Gastrocnemius medialis (tissue), 4 donors: ENCODE measurements at regions not wholly inside any gene's neighbourhood (a gene's known extent, or its start where the extent isn't known, plus 50 kb on each side); places are given as distances from the start of the nearest gene placed in this dataset.

Experiments
- ATAC-seq, 2 donors: fragments of 150-250 bp; one replicate each; pipeline ENCODE4 v1.9.1; 2016
- DNase-seq, 2 donors: peaks; one replicate each; pipeline ENCODE4 v3.0.0-alpha.2; 2019
- H3K27ac ChIP-seq, 4 donors: fragments of 200-600 bp; sonication (generic); 1 replicate in 1 of 4; 2 replicates in 3 of 4; pipeline ENCODE4 v1.5.1; 2016 to 2018; ENCODE audit warnings: mild to moderate bottlenecking in 2 of 4, moderate library complexity in 1 of 4
- H3K27me3 ChIP-seq, 3 donors: fragments of 200-600 bp; sonication (generic) in 2 of 3; 1 replicate in 1 of 3; 2 replicates in 2 of 3; pipeline versions ENCODE4 v1.5.1 to v1.6.0; 2016 to 2019; ENCODE audit warnings: mild to moderate bottlenecking in 1 of 3, moderate library complexity in 1 of 3
- H3K36me3 ChIP-seq, 2 donors: fragments of 200-600 bp; sonication (generic) in 1 of 2; one replicate each; pipeline ENCODE4 v1.5.1; 2017 to 2018
- H3K4me1 ChIP-seq, 2 donors: fragments of 200-600 bp; sonication (generic) in 1 of 2; one replicate each; pipeline ENCODE4 v1.5.1; 2016 to 2017; ENCODE audit warnings: mild to moderate bottlenecking in 2 of 2
- H3K4me3 ChIP-seq, 4 donors: fragments of 200-600 bp; sonication (generic) in 3 of 4; 1 replicate in 1 of 4; 2 replicates in 3 of 4; pipeline ENCODE4 v1.5.1; 2016 to 2019; ENCODE audit warnings: mild to moderate bottlenecking in 2 of 4
- H3K9me3 ChIP-seq, 3 donors: fragments of 200-600 bp; sonication (generic) in 2 of 3; 1 replicate in 1 of 3; 2 replicates in 2 of 3; pipeline ENCODE4 v1.5.1; 2016 to 2019
- POLR2A ChIP-seq, 2 donors: fragments of 450-650 bp; IDR thresholded peaks; one replicate each; pipeline ENCODE4 v1.6.1; 2017; ENCODE audit warnings: antibody characterized with exemption in 2 of 2, mild to moderate bottlenecking in 2 of 2, moderate library complexity in 2 of 2
- in situ Hi-C, 4 donors: fragments of 200-750 bp; cut with MboI; loops; one replicate each; pipeline versions ENCODE4 v1.15.0 to v1.8.0; 2017; ENCODE audit warnings: low sequenced_read_pairs in 4 of 4
- intact Hi-C: fragments of 100-400 bp; cut with DNase I; formaldehyde crosslinking; loops from one replicate; pipeline ENCODE4 v1.15.1; 2023; ENCODE audit warnings: low total_unique reads
- TF ChIP-seq, protein P1 (sequence below), 5 experiments: fragments of 450-650 bp in 3 of 5; fragments of 200-600 bp in 2 of 5; sonication (generic) in 2 of 5; IDR thresholded peaks in 4 of 5; conservative IDR thresholded peaks in 1 of 5; 1 replicate in 4 of 5; 2 replicates in 1 of 5; pipeline ENCODE4 v1.5.1; 2016 to 2019; ENCODE audit warnings: antibody characterized with exemption in 5 of 5, mild to moderate bottlenecking in 3 of 5, moderate library complexity in 3 of 5

DNA sequence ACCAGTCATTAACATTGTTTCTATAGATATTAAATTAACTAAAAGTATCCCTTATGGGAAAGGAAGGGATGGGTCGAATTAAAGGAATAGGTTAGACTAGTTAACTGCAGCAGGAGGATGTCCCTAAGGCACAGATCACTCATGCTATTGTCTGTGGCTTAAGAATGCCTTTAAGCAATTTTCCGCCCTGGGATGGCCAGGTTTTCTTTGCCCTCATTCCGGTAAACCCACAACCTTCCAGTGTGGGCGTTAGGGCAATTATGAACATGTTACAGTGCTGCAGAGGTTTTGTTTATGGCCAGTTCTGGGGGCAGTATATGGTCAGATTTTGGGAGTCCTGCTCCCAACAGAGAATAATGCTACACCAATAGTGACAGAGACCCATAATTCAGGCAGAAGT, 139.3 kb upstream of the CDK13 start:
- no peaks in the 10 kb centered on the region for H3K36me3 ChIP-seq
- no peak for TF ChIP-seq POLR2A (IDR thresholded peaks at IDR 0.05)
- TF ChIP-seq, protein P1, sequence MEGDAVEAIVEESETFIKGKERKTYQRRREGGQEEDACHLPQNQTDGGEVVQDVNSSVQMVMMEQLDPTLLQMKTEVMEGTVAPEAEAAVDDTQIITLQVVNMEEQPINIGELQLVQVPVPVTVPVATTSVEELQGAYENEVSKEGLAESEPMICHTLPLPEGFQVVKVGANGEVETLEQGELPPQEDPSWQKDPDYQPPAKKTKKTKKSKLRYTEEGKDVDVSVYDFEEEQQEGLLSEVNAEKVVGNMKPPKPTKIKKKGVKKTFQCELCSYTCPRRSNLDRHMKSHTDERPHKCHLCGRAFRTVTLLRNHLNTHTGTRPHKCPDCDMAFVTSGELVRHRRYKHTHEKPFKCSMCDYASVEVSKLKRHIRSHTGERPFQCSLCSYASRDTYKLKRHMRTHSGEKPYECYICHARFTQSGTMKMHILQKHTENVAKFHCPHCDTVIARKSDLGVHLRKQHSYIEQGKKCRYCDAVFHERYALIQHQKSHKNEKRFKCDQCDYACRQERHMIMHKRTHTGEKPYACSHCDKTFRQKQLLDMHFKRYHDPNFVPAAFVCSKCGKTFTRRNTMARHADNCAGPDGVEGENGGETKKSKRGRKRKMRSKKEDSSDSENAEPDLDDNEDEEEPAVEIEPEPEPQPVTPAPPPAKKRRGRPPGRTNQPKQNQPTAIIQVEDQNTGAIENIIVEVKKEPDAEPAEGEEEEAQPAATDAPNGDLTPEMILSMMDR (IDR thresholded peaks at IDR 0.05 in 4 of 5, conservative IDR thresholded peaks at IDR 0.05 in 1 of 5): no peak
- no peaks in the 10 kb centered on the region for H3K9me3 ChIP-seq
- no peak for ATAC-seq
- H3K27me3 ChIP-seq: no peaks in the 10 kb centered on the region
- H3K4me3 ChIP-seq: no peak overlapping the region
- DNase-seq: no peak
- in situ Hi-C loops (no loop called here), intact Hi-C loops (no loop called here)
- no peaks in the 10 kb centered on the region for H3K4me1 ChIP-seq
- H3K27ac ChIP-seq: no peak overlapping the region

DNA sequence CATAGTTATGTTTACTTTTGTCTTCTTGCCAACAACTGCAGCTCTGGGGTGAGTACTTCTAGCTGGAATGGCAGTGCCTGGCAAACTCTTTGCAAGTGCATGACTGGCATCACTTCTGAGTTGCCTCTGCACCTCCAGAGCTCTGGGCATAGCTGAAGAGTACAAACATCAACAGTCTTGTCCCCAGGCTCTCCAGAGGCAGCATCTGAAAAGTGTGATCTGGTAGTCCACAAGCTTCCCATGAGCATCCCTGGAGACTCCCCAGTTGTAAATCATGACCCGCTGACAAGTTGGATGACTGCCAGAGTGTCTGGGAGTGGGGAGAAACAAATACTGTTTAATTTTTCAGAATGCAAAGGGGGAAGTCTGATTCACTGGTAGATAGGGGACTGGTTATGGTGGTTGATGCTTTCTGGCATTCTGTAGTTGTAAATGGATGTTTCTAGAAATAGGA, 138.9 kb upstream of the CDK13 start:
- in situ Hi-C loops (no loop called here), intact Hi-C loops (no loop called here)
- TF ChIP-seq, protein P1 (IDR thresholded peaks at IDR 0.05 in 4 of 5, conservative IDR thresholded peaks at IDR 0.05 in 1 of 5): no peak
- no peak for TF ChIP-seq POLR2A (IDR thresholded peaks at IDR 0.05)
- no peaks in the 10 kb centered on the region for H3K9me3 ChIP-seq
- no peaks in the 10 kb centered on the region for H3K36me3 ChIP-seq
- ATAC-seq: no peak
- no peak overlapping the region for H3K27ac ChIP-seq
- H3K4me1 ChIP-seq: no peaks in the 10 kb centered on the region
- DNase-seq: no peak
- peaks cover 0 to 5% (median 0%) of the 10 kb centered on the region in 3 donors for H3K27me3 ChIP-seq
- no peak overlapping the region for H3K4me3 ChIP-seq

DNA sequence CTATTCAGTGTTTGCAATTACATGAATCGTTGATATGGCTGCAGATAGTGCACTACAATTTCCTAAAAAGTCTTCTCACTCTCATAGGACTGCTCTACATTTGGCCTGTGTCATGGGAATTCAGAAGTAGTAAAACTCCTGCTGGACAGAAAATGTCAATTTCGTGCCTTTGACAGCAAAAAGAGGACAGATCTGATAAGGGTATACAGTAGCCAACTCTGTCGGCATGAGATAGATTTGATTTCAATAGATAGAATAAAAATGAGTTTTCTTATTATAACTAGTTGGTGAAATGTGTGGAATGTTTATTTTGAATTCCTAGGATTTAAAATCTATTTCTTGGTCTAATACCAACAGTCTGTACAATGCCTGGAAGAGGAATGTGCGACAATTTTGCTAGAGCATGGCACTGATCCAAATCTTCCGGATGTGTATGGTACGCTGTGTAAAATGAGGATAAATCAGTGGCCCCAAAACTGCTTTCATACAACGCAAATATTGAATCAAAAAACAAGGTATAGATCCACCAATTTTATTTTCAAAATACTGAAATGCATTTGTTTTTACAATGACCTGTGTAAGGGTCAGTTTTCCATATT, 133.5 kb upstream of the CDK13 start:
- no peaks in the 10 kb centered on the region for H3K9me3 ChIP-seq
- TF ChIP-seq, protein P1 (IDR thresholded peaks at IDR 0.05 in 4 of 5, conservative IDR thresholded peaks at IDR 0.05 in 1 of 5): no peak
- TF ChIP-seq POLR2A (IDR thresholded peaks at IDR 0.05): no peak
- DNase-seq (no peak), ATAC-seq (no peak)
- H3K4me3 ChIP-seq: no peak overlapping the region
- peaks cover 0 to 5% (median 4%) of the 10 kb centered on the region in 3 donors for H3K27me3 ChIP-seq
- no peaks in the 10 kb centered on the region for H3K36me3 ChIP-seq
- in situ Hi-C loops (no loop called here), intact Hi-C loops (no loop called here)
- H3K27ac ChIP-seq: no peak overlapping the region
- H3K4me1 ChIP-seq: no peaks in the 10 kb centered on the region

DNA sequence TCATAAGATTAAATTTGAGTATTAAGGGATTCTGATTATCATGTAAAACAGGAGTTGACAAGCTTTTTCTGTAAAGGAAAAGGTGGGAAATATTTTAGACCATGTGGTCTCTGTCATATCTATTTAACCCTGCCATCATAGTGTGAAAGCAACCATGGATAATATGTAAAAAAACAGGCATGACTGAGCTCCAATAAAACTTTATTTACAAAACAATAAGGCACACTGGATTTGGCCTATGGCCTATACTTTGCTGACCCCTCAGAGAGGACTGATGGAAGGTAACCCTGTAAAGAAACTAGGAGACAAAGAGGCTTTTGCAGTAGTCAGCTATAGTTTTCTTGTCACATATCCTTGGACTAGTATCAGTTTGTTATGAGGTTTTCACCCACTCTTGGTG, 130.5 kb upstream of the CDK13 start:
- Histone ChIP-seq H3K27ac (no peak overlapping the region), H3K4me3 (no peak overlapping the region), H3K27me3 (peaks cover 0 to 8% (median 4%) of the 10 kb centered on the region in 3 donors), H3K36me3 (no peaks in the 10 kb centered on the region), H3K9me3 (no peaks in the 10 kb centered on the region), H3K4me1 (no peaks in the 10 kb centered on the region)
- intact Hi-C loops (no loop called here), in situ Hi-C loops (no loop called here)
- DNase-seq (no peak), ATAC-seq (no peak)
- TF ChIP-seq, protein P1 (IDR thresholded peaks at IDR 0.05 in 4 of 5, conservative IDR thresholded peaks at IDR 0.05 in 1 of 5): no peak
- TF ChIP-seq POLR2A (IDR thresholded peaks at IDR 0.05): no peak
